CD4-positive, alpha-beta memory T cell (primary cell): ENCODE measurements at regions not wholly inside any gene's neighbourhood (a gene's known extent, or its start where the extent isn't known, plus 50 kb on each side); places are given as distances from the start of the nearest gene placed in this dataset.

Experiments
- CTCF ChIA-PET: fragments of 350-600 bp; sonication (Branson Sonifier 250); formaldehyde crosslinking; loops from one replicate; lab custom pipeline; 2021; ENCODE audit warnings: inconsistent platforms; ENCODE audit not compliant: partially characterized antibody; lab: Charles Lee
- POLR2A ChIA-PET: fragments of 350-600 bp; sonication (Branson Sonifier 250); formaldehyde crosslinking; loops from one replicate; lab custom pipeline; 2021; ENCODE audit not compliant: partially characterized antibody; lab: Charles Lee
- DNase-seq, 5 donors: peaks; one replicate each; pipeline versions ENCODE4 v3.0.0 to v3.0.0-alpha.2; 2020 to 2022; ENCODE audit warnings: mixed read lengths in 1 of 5
- H3K27ac ChIP-seq: one replicate; pipeline ENCODE4 v1.7.0; 2013; ENCODE audit warnings: low read depth, low read length
- H3K27me3 ChIP-seq: 2 replicates; pipeline ENCODE4 v1.7.0; 2013; ENCODE audit warnings: mild to moderate bottlenecking, low read length, moderate library complexity; ENCODE audit not compliant: insufficient read depth
- H3K36me3 ChIP-seq: 2 replicates; pipeline ENCODE4 v1.7.0; 2013; ENCODE audit warnings: mild to moderate bottlenecking, low read length, moderate library complexity; ENCODE audit not compliant: insufficient read depth
- H3K4me1 ChIP-seq: 2 replicates; pipeline ENCODE4 v1.7.0; 2013; ENCODE audit warnings: mild to moderate bottlenecking, low read length, moderate library complexity; ENCODE audit not compliant: insufficient read depth
- H3K4me3 ChIP-seq, 2 donors: one replicate each; pipeline ENCODE4 v1.7.0; 2013; ENCODE audit warnings: low read length in 2 of 2, mild to moderate bottlenecking in 1 of 2
- H3K9me3 ChIP-seq, 2 donors: one replicate each; pipeline ENCODE4 v1.7.0; 2013; ENCODE audit warnings: low read length in 2 of 2, control low read depth in 1 of 2; ENCODE audit not compliant: control insufficient read depth in 1 of 2
- H3K27ac Mint-ChIP-seq, 7 donors: one replicate each; pipeline ENCODE4 v1.8.0; 2020 to 2021; ENCODE audit warnings: mixed read lengths in 7 of 7, mild to moderate bottlenecking in 6 of 7, inconsistent platforms in 3 of 7, moderate library complexity in 3 of 7
- H3K27me3 Mint-ChIP-seq, 2 donors: one replicate each; pipeline ENCODE4 v1.8.0; 2020 to 2021; ENCODE audit warnings: mixed read lengths in 2 of 2
- H3K36me3 Mint-ChIP-seq, 2 donors: one replicate each; pipeline ENCODE4 v1.8.0; 2020 to 2021; ENCODE audit warnings: mixed read lengths in 2 of 2, inconsistent platforms in 1 of 2, mild to moderate bottlenecking in 1 of 2
- H3K4me1 Mint-ChIP-seq, 4 donors: one replicate each; pipeline ENCODE4 v1.8.0; 2020 to 2021; ENCODE audit warnings: mixed read lengths in 4 of 4, mild to moderate bottlenecking in 1 of 4
- H3K4me3 Mint-ChIP-seq, 8 donors: one replicate each; pipeline ENCODE4 v1.8.0; 2020 to 2021; ENCODE audit warnings: mixed read lengths in 8 of 8, mild to moderate bottlenecking in 7 of 8, moderate library complexity in 6 of 8, inconsistent platforms in 3 of 8
- H3K9me3 Mint-ChIP-seq, 8 donors: one replicate each; pipeline ENCODE4 v1.8.0; 2020 to 2021; ENCODE audit warnings: mixed read lengths in 8 of 8, mild to moderate bottlenecking in 5 of 8, inconsistent platforms in 3 of 8, moderate library complexity in 1 of 8
- intact Hi-C: fragments of 100-400 bp; cut with micrococcal nuclease; formaldehyde crosslinking; loops from one replicate; pipeline ENCODE4 v1.15.1; 2023

GRCh38 chr10:20949967-20950366, 52.9 kb upstream of the NEBL start:
- Mint-ChIP-seq H3K4me1 (peaks cover 0 to 1% (median 0%) of the 10 kb centered on the region in 4 donors), H3K27ac (no peak overlapping the region), H3K4me3 (no peak overlapping the region), H3K9me3 (peaks cover 0 to 2% (median 0%) of the 10 kb centered on the region in 8 donors), H3K27me3 (peaks cover 0 to 2% of the 10 kb centered on the region in 2 donors), H3K36me3 (no peaks in the 10 kb centered on the region)
- intact Hi-C loops: no loop called here
- Histone ChIP-seq H3K4me1 (no peaks in the 10 kb centered on the region), H3K9me3 (no peaks in the 10 kb centered on the region), H3K27me3 (no peaks in the 10 kb centered on the region), H3K4me3 (no peak overlapping the region), H3K27ac (no peak overlapping the region), H3K36me3 (no peaks in the 10 kb centered on the region)
- ChIA-PET POLR2A (no interaction called here), CTCF (no interaction called here)
- DNase-seq: no peak

- H3K9me3 ChIP-seq: no peaks in the 10 kb centered on the region
- H3K27me3 ChIP-seq: no peaks in the 10 kb centered on the region
- ChIA-PET POLR2A (no interaction called here), CTCF (no interaction called here)
- no peak for DNase-seq
- H3K36me3 ChIP-seq: no peaks in the 10 kb centered on the region
- peaks cover 0 to 1% (median 0%) of the 10 kb centered on the region in 4 donors for H3K4me1 Mint-ChIP-seq
- H3K27ac ChIP-seq: no peak overlapping the region
- H3K4me1 ChIP-seq: no peaks in the 10 kb centered on the region
- no peak overlapping the region for H3K27ac Mint-ChIP-seq
- H3K4me3 ChIP-seq: no peak overlapping the region
- peaks cover 0 to 2% of the 10 kb centered on the region in 2 donors for H3K27me3 Mint-ChIP-seq
- H3K4me3 Mint-ChIP-seq: no peak overlapping the region
- H3K36me3 Mint-ChIP-seq: no peaks in the 10 kb centered on the region
- peaks cover 0 to 2% (median 0%) of the 10 kb centered on the region in 8 donors for H3K9me3 Mint-ChIP-seq
- intact Hi-C loops: no loop called here
These were observed 51.7 kb upstream of the NEBL start for GRCh38 chr10:20948686-20949327.
